HCEC 1CT (cell line): ENCODE measurements at regions not wholly inside any gene's neighbourhood (a gene's known extent, or its start where the extent isn't known, plus 50 kb on each side); places are given as distances from the start of the nearest gene placed in this dataset.

Experiments used
- DNase-seq: peaks from one replicate; pipeline ENCODE4 v3.0.0-alpha.2; 2017

- no peak for DNase-seq
These were observed 442.6 kb upstream of the ZNF507 start for GRCh38 chr19:31902821-31903220.

DNA sequence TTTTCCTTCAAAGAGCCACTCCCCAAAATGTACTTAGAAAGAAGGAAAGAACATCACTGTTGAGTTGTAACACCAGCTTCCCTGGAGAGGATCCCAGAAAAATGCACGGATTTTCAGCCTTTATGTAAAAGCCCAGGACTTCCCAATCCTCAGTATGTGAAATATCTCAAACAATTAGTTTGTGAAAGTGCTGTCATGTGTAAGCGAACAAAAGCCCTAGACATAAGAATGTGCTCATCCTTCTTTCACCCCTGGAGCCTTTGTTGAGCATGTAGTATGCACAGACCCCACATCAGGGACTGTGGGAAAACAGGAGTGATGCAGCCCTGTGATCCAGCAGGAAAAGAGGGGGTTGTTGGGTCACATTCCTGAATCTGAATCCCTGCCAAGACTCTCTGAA is 441.4 kb upstream of the ZNF507 start:
- DNase-seq = no peak

DNA sequence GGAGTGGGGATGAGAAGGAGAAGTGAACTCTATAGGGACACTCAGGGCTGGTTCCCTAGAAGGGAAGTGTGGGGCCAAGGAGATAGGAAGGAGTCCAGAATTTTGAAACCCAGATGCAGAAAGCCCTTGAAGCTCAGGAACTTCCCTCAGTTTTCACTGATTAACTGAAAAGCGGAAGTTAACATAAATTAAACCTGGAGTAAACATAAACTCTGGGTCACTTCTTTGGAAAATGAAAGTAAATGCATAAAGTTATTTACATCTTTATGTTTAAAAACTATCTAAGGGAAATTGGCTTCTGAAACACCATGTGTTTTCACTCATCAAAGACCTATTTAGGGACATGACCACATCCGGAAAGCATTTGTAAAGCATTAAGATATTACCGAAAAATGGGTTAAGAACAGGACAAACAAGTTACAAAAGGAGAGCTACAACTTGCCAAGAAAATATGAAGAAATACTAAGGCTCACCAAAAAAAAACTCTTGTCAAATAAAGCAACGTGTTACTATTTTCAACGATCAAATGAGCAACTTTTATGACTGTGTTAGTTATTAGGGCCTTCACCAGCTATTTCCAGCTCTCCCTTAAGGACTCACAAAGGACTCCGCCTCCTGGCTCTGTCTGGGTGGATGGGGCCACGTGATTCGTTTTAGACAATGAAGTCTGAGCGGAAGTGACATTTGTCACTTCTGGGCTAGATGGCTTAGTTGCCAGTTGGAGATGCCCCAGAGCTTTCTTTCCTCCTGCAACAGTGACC is 439.1 kb upstream of the ZNF507 start:
- no peak for DNase-seq

- DNase-seq = no peak
These were observed 437.7 kb upstream of the ZNF507 start for GRCh38 chr19:31907661-31908060.

GRCh38 chr19:31908080-31908479 is 437.3 kb upstream of the ZNF507 start:
- DNase-seq = no peak

DNA sequence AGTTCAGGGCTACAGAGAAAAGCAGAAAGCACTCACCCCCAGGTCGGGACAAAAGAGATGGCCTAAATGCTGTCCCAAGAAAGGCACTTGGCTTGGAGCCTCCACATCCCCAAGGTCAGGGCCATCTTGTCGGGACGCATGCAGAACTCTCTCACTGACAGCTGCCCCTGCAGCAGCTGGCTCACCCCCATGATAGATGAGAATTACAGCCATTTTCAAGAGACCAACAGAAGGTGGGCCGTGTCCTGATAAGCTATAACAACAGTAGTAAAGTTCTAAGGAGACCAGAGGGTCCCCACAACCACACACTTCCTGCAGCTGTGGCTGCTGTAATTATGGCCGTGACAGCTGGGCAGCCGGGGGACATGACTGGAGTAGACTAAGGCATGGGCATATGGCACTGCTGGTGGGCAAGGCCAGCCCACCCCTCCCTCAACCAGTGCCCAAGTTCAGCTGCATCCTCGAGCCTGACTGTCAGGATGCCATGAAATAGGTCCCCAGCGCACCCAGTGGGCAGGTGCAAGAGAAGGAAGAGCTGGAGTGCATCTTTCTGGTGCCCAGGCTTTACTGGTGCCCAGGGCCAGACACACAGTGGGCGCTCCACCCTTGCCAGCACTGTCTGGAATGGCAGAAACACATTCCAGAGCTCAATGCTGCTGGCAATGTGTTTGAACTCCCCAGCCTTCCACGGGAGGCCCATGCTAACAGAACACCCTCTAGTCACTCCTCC is 436.7 kb upstream of the ZNF507 start:
- no peak for DNase-seq

GRCh38 chr19:31910224-31910623 is 435.2 kb upstream of the ZNF507 start:
- DNase-seq = no peak

DNA sequence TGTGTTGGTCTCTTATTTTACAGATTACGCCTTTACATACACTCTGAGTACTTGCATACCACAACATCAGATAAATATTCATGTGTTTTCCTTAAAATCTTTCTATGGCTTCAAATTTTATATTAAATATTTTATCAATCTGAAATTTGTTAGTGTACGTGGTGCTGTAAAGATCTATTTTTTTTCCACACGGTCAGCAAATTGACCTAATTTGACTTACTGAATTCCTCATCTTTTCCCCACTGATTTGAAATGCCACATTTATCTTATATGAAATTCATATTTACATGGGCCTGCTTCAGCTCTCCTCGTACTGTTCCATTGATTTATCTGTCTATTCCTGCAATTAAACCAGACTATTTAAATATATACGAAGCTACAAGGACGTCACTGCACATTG is 433.8 kb upstream of the ZNF507 start:
- DNase-seq = no peak

DNA sequence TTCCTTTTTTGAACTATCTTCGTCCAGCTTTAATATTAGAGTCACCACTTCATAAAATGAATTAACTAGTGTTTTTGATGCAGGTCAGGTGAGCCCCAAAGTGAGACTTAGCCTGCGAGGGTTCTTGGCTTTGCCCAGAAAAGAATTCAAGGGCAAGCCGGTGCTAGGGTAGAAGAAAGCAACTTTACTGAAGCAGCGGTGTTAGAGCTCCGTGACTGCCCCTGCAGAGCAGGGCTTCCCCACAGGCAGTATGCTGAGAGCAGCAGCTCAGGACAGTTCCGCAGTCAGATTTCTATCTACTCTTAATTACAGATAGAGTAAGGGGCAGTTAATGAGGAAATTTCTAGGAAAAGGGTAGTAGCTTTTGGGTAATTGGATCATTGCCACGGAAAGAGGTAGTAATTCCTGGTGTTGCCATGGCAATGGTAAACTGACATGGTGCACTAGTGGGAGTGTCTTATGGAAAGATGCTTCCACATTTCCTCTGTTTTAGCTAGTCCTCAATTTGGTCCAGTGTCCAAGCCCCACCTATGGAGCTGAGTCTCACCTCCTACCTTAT is 432.2 kb upstream of the ZNF507 start:
- DNase-seq = no peak

DNA sequence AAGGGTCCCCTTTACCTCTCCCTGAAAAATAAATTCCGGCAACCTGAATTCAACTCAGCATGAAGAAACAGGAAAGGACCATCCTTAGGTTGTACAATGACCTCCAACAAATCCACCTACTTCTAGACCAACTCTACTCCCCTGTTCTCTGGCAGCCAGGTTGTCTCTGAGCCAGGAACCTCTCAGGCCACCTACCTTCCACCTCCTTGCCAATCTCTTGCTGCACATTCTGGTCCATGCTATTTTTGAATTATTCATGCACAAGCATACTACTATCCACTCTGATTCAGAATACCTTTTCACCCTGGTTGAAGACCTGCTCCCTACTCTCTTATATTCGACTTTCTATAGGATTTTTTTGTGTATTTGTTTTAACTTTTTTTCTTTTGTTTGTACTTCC is 415.0 kb upstream of the ZNF507 start:
- DNase-seq = no peak

DNA sequence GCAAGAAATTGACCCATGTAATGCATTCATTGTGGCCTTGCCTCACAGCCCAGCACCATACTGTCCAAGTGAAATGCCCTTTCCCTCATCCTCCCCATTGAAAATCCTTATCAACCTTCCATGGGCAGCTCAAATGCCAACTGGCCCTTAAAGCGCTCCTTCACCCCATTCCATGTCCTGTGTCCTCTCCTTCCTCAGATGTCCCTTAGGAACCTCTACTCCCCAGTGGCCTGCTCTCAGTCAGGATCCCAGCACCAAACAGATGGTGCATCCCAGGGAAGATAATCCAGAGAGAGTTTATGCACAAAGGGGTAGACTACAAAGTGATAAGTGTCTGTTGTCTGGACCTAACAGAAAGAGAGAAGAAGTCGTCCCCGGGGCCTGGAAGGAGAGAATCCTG is 407.4 kb upstream of the ZNF507 start:
- DNase-seq = no peak

DNA sequence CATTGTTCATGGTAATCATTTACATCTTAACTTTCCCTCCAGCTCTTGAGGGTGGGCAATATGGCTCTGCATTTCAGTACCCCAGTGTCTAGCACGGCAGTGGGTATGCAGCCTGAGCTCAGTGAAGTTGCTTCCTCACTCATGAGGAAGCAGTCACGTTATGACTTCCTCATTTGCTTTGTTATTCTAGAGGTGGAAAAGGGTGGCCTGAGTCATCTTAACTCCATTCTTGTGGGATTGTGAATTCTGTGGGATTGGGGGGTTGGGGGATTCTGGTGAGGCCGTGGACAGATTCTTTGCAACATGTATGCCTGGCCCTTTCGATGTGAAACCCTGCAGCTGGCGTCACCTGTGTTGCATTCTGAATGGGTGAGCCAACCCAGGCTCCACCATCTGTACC is 406.7 kb upstream of the ZNF507 start:
- no peak for DNase-seq

- DNase-seq = no peak
These were observed 405.0 kb upstream of the ZNF507 start for GRCh38 chr19:31940396-31940795.

GRCh38 chr19:31943191-31943661 is 402.2 kb upstream of the ZNF507 start:
- DNase-seq = no peak

- DNase-seq = no peak
These were observed 401.6 kb upstream of the ZNF507 start for GRCh38 chr19:31943778-31944177.

DNA sequence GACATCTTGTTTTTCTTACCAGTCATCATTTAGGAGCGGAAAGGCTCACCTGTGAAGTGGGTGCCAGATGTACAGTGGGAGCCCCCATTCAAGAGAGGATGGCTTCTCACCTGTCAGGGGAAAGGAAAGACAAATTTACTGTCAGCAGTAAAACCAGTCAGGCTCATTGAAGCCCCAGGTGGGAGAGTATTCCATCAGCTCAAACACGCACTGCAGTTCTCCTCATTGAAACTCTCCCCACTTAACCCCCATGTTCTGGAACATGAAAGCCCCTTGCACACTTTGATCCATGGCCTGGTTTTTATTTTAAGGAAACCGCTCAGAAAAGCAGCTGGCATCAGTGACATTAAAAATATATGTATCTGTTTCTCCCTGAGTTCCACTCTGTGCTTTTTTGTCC is 401.1 kb upstream of the ZNF507 start:
- DNase-seq = no peak

DNA sequence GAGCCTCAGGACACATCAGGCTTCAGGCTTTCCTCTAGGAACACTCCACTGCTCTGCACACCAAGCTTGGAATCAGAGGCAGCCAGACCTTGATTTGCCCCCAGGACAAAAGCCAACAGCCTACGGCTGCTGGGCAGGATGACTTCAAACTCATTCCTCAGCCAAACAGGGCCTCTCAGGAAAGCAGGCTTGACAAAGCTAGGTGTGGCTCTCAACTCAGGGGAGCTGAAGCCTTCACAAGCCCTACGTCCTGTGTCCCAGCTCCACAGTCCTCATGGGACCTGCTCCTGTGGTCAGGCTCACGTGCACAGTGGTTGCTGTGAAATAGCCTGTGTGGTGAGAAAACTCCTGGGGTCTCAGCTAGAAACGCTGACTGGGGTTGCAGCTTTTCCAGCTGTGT is 398.9 kb upstream of the ZNF507 start:
- DNase-seq = no peak

DNA sequence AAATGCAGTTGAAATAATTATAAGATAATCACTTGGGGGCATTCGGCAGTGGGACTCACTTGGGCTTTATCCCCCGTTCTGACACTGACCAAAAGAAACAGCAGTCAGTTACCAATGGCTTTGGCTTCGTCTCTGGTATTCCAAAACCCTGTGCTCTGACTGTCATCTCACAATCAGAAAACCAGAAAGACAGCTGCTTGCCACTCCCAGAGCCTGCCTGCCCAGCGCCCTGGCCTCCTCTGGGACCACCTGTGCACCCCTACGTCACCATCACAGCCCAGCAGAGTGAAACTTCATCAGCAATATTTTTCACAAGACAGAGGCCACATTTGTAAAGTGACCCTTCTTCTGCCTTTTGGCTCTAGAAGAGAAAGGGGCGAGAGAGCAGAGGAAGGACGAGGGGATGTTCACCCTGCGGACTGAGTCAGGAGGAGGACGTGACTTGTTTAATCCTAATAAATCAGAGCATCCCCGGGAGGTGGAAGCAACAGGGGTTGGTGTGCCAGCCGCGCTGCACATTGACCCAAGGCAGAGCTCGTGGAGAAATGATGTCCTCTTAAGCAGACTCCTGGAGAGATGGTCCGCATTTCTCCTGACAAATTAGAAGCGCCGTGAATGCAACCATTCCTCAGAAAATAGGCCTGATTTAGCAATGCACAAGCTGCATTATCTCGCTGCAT is 397.8 kb upstream of the ZNF507 start:
- DNase-seq = no peak

DNA sequence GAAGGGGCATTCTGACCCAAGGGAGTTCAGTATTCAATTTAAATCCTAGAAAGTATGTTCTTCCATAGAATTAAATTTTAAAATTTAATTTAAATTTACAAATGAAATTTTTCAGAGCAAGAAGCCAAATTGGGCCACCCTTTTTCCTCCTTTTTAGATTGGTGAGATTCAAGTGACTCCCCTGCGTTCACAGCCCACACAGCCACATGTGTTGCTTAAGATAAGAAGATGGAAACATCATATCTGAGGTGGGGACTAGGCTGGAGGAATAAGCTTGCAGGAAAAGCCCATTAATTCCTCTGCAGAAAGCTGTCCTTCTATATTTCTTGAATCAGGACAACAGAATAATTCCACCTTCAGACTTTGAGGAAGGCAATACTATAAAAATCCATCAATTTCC is 392.7 kb upstream of the ZNF507 start:
- no peak for DNase-seq

DNA sequence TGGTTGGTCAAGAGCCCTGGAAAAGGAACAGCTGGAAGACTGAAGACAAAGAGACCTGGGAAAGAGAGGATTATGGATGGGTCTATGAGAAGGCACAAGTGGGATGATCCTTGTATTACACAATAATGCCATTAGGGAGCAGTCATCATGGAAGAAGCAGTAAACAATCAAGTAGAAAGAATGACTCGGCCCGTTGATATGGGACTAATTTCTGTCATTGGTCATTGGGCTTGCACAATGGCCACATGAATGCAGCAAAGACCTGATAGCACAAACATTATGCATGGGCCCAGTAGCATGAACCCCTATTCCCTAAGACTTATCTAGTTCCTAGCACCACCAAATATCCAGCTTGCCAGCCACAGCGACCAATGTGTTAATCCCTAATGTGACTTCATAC is 390.3 kb upstream of the ZNF507 start:
- DNase-seq = no peak

DNA sequence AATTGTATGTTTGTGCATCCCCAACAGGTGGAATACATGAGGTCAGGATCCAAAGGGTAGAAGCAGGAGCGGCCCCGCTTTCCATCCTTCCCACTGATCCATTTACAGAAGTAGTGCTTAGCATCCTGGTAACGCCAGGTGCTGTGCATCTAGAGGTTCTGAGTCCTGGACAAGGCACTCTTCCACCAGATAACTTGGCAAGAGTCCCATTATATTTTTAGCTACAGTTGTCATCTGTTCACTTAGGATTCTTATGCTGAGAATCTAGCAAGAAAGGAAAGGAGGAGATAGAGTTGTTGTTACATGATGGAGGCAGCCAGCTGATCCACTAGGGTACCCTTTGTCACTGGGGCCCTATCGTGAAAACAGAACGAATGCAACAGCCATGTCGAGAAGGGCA is 389.5 kb upstream of the ZNF507 start:
- no peak for DNase-seq

GRCh38 chr19:31956771-31957392 is 388.5 kb upstream of the ZNF507 start:
- no peak for DNase-seq

DNA sequence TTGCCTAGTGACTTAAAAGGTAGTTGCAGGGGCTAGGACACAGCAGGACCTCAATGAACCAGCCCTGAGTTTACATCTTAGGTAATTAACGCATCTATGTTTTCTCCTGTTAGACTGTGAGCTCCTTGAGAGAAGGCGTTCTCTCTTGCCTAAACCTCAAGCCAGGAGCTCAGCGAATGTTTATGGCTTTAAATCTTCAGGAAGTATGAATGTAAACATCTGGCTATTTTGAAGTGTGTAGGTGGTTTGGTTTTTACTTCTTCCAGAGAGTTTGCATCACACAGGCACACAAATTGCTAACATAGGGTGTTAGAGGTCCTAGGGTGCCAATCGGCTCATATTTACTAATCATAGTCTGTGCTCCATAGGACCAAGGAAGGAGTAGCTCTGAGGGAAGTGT is 387.7 kb upstream of the ZNF507 start:
- DNase-seq = no peak
